SK-N-SH treated with all-trans-retinoic acid at 6 μM for 48 hours (cell line): ENCODE measurements at regions not wholly inside any gene's neighbourhood (a gene's known extent, or its start where the extent isn't known, plus 50 kb on each side); places are given as distances from the start of the nearest gene placed in this dataset.

ENCODE experiments used
- ATAC-seq: fragments of 200-7000 bp; cut with Tn5 transposase; 3 replicates; pipeline ENCODE4 v1.9.1; 2020; ENCODE audit warnings: mild to moderate bottlenecking, moderate library complexity
- ARNTL ChIP-seq: fragments of 450-650 bp; formaldehyde crosslinking; IDR thresholded peaks from 2 replicates; pipeline ENCODE4 v1.5.0; 2020; ENCODE audit warnings: low read depth, mild to moderate bottlenecking, moderate library complexity, borderline replicate concordance
- BACH2 ChIP-seq: fragments of 250-450 bp; sonication (Bioruptor Pico); IDR thresholded peaks from 2 replicates; pipeline ENCODE4 v1.9.0; 2021; ENCODE audit warnings: mild to moderate bottlenecking, borderline replicate concordance
- CREB5 ChIP-seq: fragments of 250-450 bp; sonication (Bioruptor Pico); IDR thresholded peaks from 2 replicates; pipeline ENCODE4 v1.5.1; 2020; ENCODE audit warnings: low read depth, mild to moderate bottlenecking, moderate library complexity
- CSDC2 ChIP-seq: fragments of 250-450 bp; sonication (Bioruptor Pico); IDR thresholded peaks from 2 replicates; pipeline ENCODE4 v1.5.0; 2020; ENCODE audit warnings: mild to moderate bottlenecking, moderate library complexity
- CSRNP3 ChIP-seq: fragments of 250-450 bp; sonication (Bioruptor Pico); IDR thresholded peaks from 2 replicates; pipeline ENCODE4 v1.5.1; 2021; ENCODE audit warnings: mild to moderate bottlenecking, moderate library complexity
- ESRRG ChIP-seq: fragments of 250-450 bp; sonication (Bioruptor Pico); IDR thresholded peaks from 2 replicates; pipeline ENCODE4 v1.6.1; 2021; ENCODE audit warnings: mild to moderate bottlenecking
- GLIS3 ChIP-seq: fragments of 250-450 bp; sonication (Bioruptor Pico); IDR thresholded peaks from 2 replicates; pipeline ENCODE4 v1.5.0; 2020; ENCODE audit warnings: mild to moderate bottlenecking, moderate library complexity
- ISL1 ChIP-seq: fragments of 250-450 bp; sonication (Bioruptor Pico); IDR thresholded peaks from 2 replicates; pipeline ENCODE4 v2.1.2; 2022; ENCODE audit warnings: mild to moderate bottlenecking, moderate library complexity
- OSR1 ChIP-seq: fragments of 250-450 bp; sonication (Bioruptor Pico); IDR thresholded peaks from 2 replicates; pipeline ENCODE4 v1.8.0; 2022; ENCODE audit warnings: moderate library complexity, mild to moderate bottlenecking, inconsistent platforms
- PATZ1 ChIP-seq: fragments of 250-450 bp; sonication (Bioruptor Pico); IDR thresholded peaks from 2 replicates; pipeline ENCODE4 v1.8.0; 2020; ENCODE audit warnings: mild to moderate bottlenecking, moderate library complexity, borderline replicate concordance
- POU6F1 ChIP-seq: fragments of 250-450 bp; sonication (Bioruptor Pico); IDR thresholded peaks from 2 replicates; pipeline ENCODE4 v1.8.0; 2021; ENCODE audit warnings: low read depth, mild to moderate bottlenecking, moderate library complexity, borderline replicate concordance
- PPARA ChIP-seq: fragments of 250-450 bp; sonication (Bioruptor Pico); IDR thresholded peaks from 2 replicates; pipeline ENCODE4 v1.5.0; 2020; ENCODE audit warnings: mild to moderate bottlenecking, borderline replicate concordance
- RARB ChIP-seq: fragments of 250-450 bp; sonication (Bioruptor Pico); IDR thresholded peaks from 2 replicates; pipeline ENCODE4 v1.8.0; 2021; ENCODE audit warnings: mild to moderate bottlenecking, moderate library complexity
- SNAI2 ChIP-seq: fragments of 250-450 bp; sonication (Bioruptor Pico); IDR thresholded peaks from 2 replicates; pipeline ENCODE4 v1.5.0; 2020; ENCODE audit warnings: mild to moderate bottlenecking, moderate library complexity
- TCF4 ChIP-seq: fragments of 250-450 bp; sonication (Bioruptor Pico); IDR thresholded peaks from 2 replicates; pipeline ENCODE4 v1.8.0; 2021; ENCODE audit warnings: mild to moderate bottlenecking, moderate library complexity, borderline replicate concordance
- TSHZ2 ChIP-seq: fragments of 250-450 bp; sonication (Bioruptor Pico); IDR thresholded peaks from 2 replicates; pipeline ENCODE4 v1.5.0; 2020; ENCODE audit warnings: mild to moderate bottlenecking, moderate library complexity
- ZC3H10 ChIP-seq: fragments of 250-450 bp; sonication (Bioruptor Pico); IDR thresholded peaks from 2 replicates; pipeline ENCODE4 v1.5.1; 2021; ENCODE audit warnings: mild to moderate bottlenecking, moderate library complexity
- ZFP3 ChIP-seq: fragments of 250-450 bp; sonication (Bioruptor Pico); IDR thresholded peaks from 2 replicates; pipeline ENCODE4 v1.5.0; 2020; ENCODE audit warnings: mild to moderate bottlenecking, moderate library complexity
- ZFP30 ChIP-seq: fragments of 450-650 bp; formaldehyde crosslinking; IDR thresholded peaks from 2 replicates; pipeline ENCODE4 v1.5.0; 2022; ENCODE audit warnings: mild to moderate bottlenecking, moderate library complexity
- ZNF565 ChIP-seq: fragments of 450-650 bp; formaldehyde crosslinking; conservative IDR thresholded peaks from 2 replicates; pipeline ENCODE4 v1.5.0; 2020; ENCODE audit warnings: low read depth, mild to moderate bottlenecking, moderate library complexity
- ZNF70 ChIP-seq: fragments of 450-650 bp; formaldehyde crosslinking; IDR thresholded peaks from 2 replicates; pipeline ENCODE4 v1.5.0; 2020; ENCODE audit warnings: mild to moderate bottlenecking, moderate library complexity
- ZNF8 ChIP-seq: fragments of 450-650 bp; formaldehyde crosslinking; IDR thresholded peaks from 2 replicates; pipeline ENCODE4 v1.5.0; 2020; ENCODE audit warnings: mild to moderate bottlenecking, moderate library complexity

GRCh38 chrX:69258893-69259292 lies 93.6 kb upstream of the PJA1 start:
- no peak for TF ChIP-seq TCF4 (CRISPR knock-in tag)
- no peak for TF ChIP-seq ZNF70 (CRISPR knock-in tag)
- no peak for TF ChIP-seq CSRNP3
- no peak for TF ChIP-seq POU6F1 (CRISPR knock-in tag)
- TF ChIP-seq RARB (CRISPR knock-in tag) = no peak
- TF ChIP-seq PATZ1 (CRISPR knock-in tag) = no peak
- no peak for TF ChIP-seq ZC3H10
- no peak for TF ChIP-seq CREB5
- no peak for TF ChIP-seq BACH2 (CRISPR knock-in tag)
- TF ChIP-seq SNAI2 (CRISPR knock-in tag) = no peak
- no peak for TF ChIP-seq ISL1
- no peak for TF ChIP-seq CSDC2 (CRISPR knock-in tag)
- TF ChIP-seq ZFP30 = no peak
- no peak for TF ChIP-seq OSR1
- TF ChIP-seq ARNTL = no peak
- no peak for TF ChIP-seq ZNF565 (CRISPR knock-in tag)
- no peak for TF ChIP-seq ZNF8
- no peak for TF ChIP-seq ZFP3 (CRISPR knock-in tag)
- no peak for TF ChIP-seq ESRRG (CRISPR knock-in tag)
- no peak for TF ChIP-seq GLIS3 (CRISPR knock-in tag)
- ATAC-seq = no peak

GRCh38 chrX:69257499-69258127 lies 92.4 kb upstream of the PJA1 start:
- no peak for ATAC-seq
- no peak for TF ChIP-seq CREB5
- TF ChIP-seq PATZ1 (CRISPR knock-in tag) = no peak
- no peak for TF ChIP-seq CSRNP3
- TF ChIP-seq ZFP30 = no peak
- no peak for TF ChIP-seq ZFP3 (CRISPR knock-in tag)
- no peak for TF ChIP-seq ARNTL
- TF ChIP-seq GLIS3 (CRISPR knock-in tag) = no peak
- TF ChIP-seq PPARA (CRISPR knock-in tag) = no peak
- no peak for TF ChIP-seq ZNF565 (CRISPR knock-in tag)
- no peak for TF ChIP-seq ZNF70 (CRISPR knock-in tag)
- TF ChIP-seq ZNF8 = no peak
- TF ChIP-seq RARB (CRISPR knock-in tag) = no peak
- TF ChIP-seq TCF4 (CRISPR knock-in tag) = no peak
- TF ChIP-seq BACH2 (CRISPR knock-in tag) = no peak
- TF ChIP-seq ISL1 = no peak
- TF ChIP-seq TSHZ2 (CRISPR knock-in tag) = no peak
